ENCODE measurements at regions not wholly inside any gene's neighbourhood (a gene's known extent, or its start where the extent isn't known, plus 50 kb on each side); places are given as distances from the start of the nearest gene placed in this dataset.

DNA sequence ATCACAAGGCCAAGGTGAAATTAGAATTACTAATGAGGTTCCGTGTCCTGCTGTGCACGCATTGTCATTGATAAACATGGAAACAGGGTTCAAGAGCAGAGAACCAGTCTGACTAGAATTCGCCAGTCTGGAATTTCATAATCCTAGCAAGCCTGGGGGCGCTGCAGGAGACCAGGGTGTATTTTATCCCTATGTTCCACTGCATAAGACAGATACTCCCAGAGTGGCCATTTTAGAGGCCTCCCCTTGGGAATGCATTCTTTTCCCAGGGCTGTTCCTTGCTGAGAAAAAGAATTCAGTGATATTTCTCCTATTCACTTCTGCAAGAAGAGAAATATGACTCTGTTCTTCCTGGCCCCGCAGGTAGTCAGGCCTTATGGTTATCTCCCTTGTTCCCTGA lies 1387.7 kb downstream of the MAT2B start:
- no peaks in the 10 kb centered on the region for H3K36me3 ChIP-seq
- ATAC-seq (no peak), DNase-seq (no peak)
- no peak overlapping the region for H3K27ac ChIP-seq
- TF ChIP-seq POLR2A (IDR thresholded peaks at IDR 0.05) = no peak
- TF ChIP-seq, protein P1, sequence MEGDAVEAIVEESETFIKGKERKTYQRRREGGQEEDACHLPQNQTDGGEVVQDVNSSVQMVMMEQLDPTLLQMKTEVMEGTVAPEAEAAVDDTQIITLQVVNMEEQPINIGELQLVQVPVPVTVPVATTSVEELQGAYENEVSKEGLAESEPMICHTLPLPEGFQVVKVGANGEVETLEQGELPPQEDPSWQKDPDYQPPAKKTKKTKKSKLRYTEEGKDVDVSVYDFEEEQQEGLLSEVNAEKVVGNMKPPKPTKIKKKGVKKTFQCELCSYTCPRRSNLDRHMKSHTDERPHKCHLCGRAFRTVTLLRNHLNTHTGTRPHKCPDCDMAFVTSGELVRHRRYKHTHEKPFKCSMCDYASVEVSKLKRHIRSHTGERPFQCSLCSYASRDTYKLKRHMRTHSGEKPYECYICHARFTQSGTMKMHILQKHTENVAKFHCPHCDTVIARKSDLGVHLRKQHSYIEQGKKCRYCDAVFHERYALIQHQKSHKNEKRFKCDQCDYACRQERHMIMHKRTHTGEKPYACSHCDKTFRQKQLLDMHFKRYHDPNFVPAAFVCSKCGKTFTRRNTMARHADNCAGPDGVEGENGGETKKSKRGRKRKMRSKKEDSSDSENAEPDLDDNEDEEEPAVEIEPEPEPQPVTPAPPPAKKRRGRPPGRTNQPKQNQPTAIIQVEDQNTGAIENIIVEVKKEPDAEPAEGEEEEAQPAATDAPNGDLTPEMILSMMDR (IDR thresholded peaks at IDR 0.05 in 4 of 5, conservative IDR thresholded peaks at IDR 0.05 in 1 of 5) = no peak
- no peaks in the 10 kb centered on the region for H3K27me3 ChIP-seq
- H3K4me1 ChIP-seq = no peaks in the 10 kb centered on the region
- in situ Hi-C loops (cut with MboI; ENCODE audit: low sequenced_read_pairs in 4 of 4) = no loop called here
- H3K9me3 ChIP-seq = no peaks in the 10 kb centered on the region
- intact Hi-C loops (cut with DNase I; ENCODE audit: low total_unique reads) = no loop called here
- no peak overlapping the region for H3K4me3 ChIP-seq

DNA sequence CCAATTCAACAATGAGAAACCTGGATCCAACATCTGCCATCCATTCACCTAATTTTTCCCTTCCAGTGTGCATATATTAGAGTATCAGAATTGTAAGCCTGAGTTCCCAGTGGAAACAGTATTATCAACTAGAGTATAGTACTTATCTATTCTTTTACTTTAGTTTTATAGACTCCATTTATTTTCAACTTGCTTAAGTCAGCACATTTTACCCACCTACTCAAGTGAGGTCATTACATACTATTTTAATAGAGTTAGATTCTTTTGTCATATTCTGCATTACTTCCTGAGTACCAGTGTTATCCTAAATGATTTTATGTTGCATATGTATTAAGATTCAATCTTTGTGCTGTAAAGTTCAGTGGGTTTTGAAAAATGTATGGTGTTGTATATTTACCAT lies 1393.3 kb downstream of the MAT2B start:
- Histone ChIP-seq H3K27ac (no peak overlapping the region), H3K36me3 (no peaks in the 10 kb centered on the region), H3K9me3 (no peaks in the 10 kb centered on the region), H3K4me1 (no peaks in the 10 kb centered on the region), H3K4me3 (no peak overlapping the region), H3K27me3 (no peaks in the 10 kb centered on the region)
- TF ChIP-seq, protein P1 (IDR thresholded peaks at IDR 0.05 in 4 of 5, conservative IDR thresholded peaks at IDR 0.05 in 1 of 5) = no peak
- TF ChIP-seq POLR2A (IDR thresholded peaks at IDR 0.05) = no peak
- DNase-seq (no peak), ATAC-seq (no peak)
- in situ Hi-C loops (cut with MboI; ENCODE audit: low sequenced_read_pairs in 4 of 4) (no loop called here), intact Hi-C loops (cut with DNase I; ENCODE audit: low total_unique reads) (no loop called here)

DNA sequence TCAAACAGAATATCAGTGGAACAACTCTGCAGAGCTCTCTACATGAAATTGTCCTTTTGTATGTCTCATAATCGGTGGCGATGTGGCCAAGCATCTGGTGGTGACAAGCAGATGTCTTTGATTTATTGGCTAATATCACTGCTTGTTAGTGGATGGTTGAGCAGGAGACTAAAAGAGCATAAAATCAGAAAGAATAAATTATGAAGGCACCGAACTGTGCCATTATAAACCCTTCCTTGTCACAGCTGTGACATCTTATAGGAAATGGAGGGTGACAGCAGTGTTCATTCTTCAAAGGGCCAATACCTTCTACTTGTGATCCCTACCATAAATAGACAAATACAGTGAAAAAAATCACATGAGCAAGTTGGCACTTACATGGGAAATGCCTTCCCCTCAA lies 1404.3 kb downstream of the MAT2B start:
- DNase-seq = no peak
- in situ Hi-C loops (cut with MboI; ENCODE audit: low sequenced_read_pairs in 4 of 4) = no loop called here
- Histone ChIP-seq H3K27me3 (no peaks in the 10 kb centered on the region), H3K9me3 (no peaks in the 10 kb centered on the region), H3K4me1 (no peaks in the 10 kb centered on the region), H3K27ac (no peak overlapping the region), H3K4me3 (no peak overlapping the region), H3K36me3 (no peaks in the 10 kb centered on the region)
- TF ChIP-seq, protein P1 (IDR thresholded peaks at IDR 0.05 in 4 of 5, conservative IDR thresholded peaks at IDR 0.05 in 1 of 5) = no peak
- intact Hi-C loops (cut with DNase I; ENCODE audit: low total_unique reads) = no loop called here
- no peak for ATAC-seq

DNA sequence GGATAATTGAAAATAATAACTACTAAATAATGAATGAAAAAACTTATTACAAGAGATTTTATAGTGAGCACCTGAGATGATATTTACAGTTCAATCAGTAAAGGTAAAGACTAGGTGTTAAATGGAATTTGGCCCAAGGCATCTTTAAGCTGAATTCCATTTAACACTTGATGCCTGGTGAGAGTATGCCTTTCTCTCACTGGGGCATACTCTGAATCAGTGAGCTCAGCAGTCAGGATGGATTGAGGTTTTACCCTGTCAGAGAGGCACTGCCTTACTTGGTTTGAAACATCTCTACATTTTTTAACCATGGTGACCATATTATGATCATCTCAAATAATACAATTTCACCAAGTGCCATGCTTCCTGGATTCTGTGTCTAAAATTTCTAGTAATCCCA lies 1416.3 kb downstream of the MAT2B start:
- no peaks in the 10 kb centered on the region for H3K36me3 ChIP-seq
- in situ Hi-C loops (cut with MboI; ENCODE audit: low sequenced_read_pairs in 4 of 4) (no loop called here), intact Hi-C loops (cut with DNase I; ENCODE audit: low total_unique reads) (no loop called here)
- ATAC-seq = no peak
- no peaks in the 10 kb centered on the region for H3K4me1 ChIP-seq
- TF ChIP-seq POLR2A (IDR thresholded peaks at IDR 0.05) = no peak
- TF ChIP-seq, protein P1 (IDR thresholded peaks at IDR 0.05 in 4 of 5, conservative IDR thresholded peaks at IDR 0.05 in 1 of 5) = no peak
- no peaks in the 10 kb centered on the region for H3K27me3 ChIP-seq
- no peaks in the 10 kb centered on the region for H3K9me3 ChIP-seq
- DNase-seq = no peak
- H3K4me3 ChIP-seq = no peak overlapping the region
- H3K27ac ChIP-seq = no peak overlapping the region

DNA sequence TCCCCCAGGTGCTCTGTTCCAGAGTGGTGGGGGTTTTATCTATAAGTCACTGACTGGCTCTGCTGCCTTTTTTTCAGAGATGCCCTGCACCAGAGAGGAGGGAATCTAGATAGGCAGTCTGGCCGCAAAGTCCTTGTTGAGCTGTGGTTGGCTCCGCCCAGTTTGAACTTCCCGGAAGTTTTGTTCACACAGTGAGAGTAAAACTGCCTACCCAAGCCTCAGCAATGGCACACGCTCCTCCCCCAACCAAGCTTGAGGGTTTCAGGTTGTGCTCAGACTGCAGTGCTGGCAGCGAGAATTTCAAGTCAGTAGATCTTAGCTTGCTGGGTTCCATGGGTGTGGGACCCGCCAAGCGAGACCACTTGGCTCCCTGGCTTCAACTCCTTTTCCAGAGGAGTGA lies 1428.6 kb downstream of the MAT2B start:
- H3K4me3 ChIP-seq = no peak overlapping the region
- ATAC-seq (no peak), DNase-seq (no peak)
- no peak overlapping the region for H3K27ac ChIP-seq
- H3K27me3 ChIP-seq = no peaks in the 10 kb centered on the region
- H3K4me1 ChIP-seq = no peaks in the 10 kb centered on the region
- no peaks in the 10 kb centered on the region for H3K36me3 ChIP-seq
- no peaks in the 10 kb centered on the region for H3K9me3 ChIP-seq
- intact Hi-C loops (cut with DNase I; ENCODE audit: low total_unique reads) = no loop called here
- TF ChIP-seq, protein P1 (IDR thresholded peaks at IDR 0.05 in 4 of 5, conservative IDR thresholded peaks at IDR 0.05 in 1 of 5) = no peak
- no peak for TF ChIP-seq POLR2A (IDR thresholded peaks at IDR 0.05)
- in situ Hi-C loops (cut with MboI; ENCODE audit: low sequenced_read_pairs in 4 of 4) = no loop called here

Data from gastrocnemius medialis (tissue), 4 donors.